Endothelial cell of umbilical vein (primary cell): ENCODE measurements at regions not wholly inside any gene's neighbourhood (a gene's known extent, or its start where the extent isn't known, plus 50 kb on each side); places are given as distances from the start of the nearest gene placed in this dataset.

Experiments
- CTCF ChIP-seq, 2 donors: IDR thresholded peaks; 1 replicate in 1 of 2; 2 replicates in 1 of 2; pipeline ENCODE4 v1.5.1; 2011; ENCODE audit warnings: low read length in 2 of 2, mild to moderate bottlenecking in 2 of 2, moderate library complexity in 2 of 2, control low read depth in 1 of 2, inconsistent platforms in 1 of 2, low read depth in 1 of 2; ENCODE audit not compliant: insufficient read depth in 1 of 2; ENCODE audit errors: extremely low read depth in 1 of 2
- EZH2 ChIP-seq: IDR thresholded peaks from 2 replicates; pipeline ENCODE4 v1.6.1; 2012; ENCODE audit warnings: borderline replicate concordance, low read depth, mild to moderate bottlenecking, moderate library complexity, low read length, inconsistent platforms; ENCODE audit not compliant: severe bottlenecking
- FOS ChIP-seq: IDR thresholded peaks from 2 replicates; pipeline ENCODE4 v1.6.1; 2011; ENCODE audit warnings: mild to moderate bottlenecking, low read length, moderate library complexity, borderline replicate concordance; ENCODE audit not compliant: insufficient read depth
- GATA2 ChIP-seq: IDR thresholded peaks from 2 replicates; pipeline ENCODE4 v1.7.0; 2011; ENCODE audit warnings: low read depth, mild to moderate bottlenecking, moderate library complexity, mixed read lengths, low read length; ENCODE audit not compliant: insufficient read length, insufficient read depth
- JUN ChIP-seq: IDR thresholded peaks from 2 replicates; pipeline ENCODE4 v1.6.1; 2011; ENCODE audit warnings: borderline replicate concordance, low read depth; ENCODE audit not compliant: insufficient read length, insufficient read depth
- MAX ChIP-seq: IDR thresholded peaks from 2 replicates; pipeline ENCODE4 v1.6.1; 2011; ENCODE audit not compliant: insufficient read depth, insufficient read length
- MYC ChIP-seq: IDR thresholded peaks from one replicate; pipeline ENCODE4 v1.6.1; 2011; ENCODE audit warnings: mild to moderate bottlenecking, low read depth, low read length
- POLR2A ChIP-seq: IDR thresholded peaks from 2 replicates; pipeline ENCODE4 v1.6.1; 2012; ENCODE audit warnings: low read depth, mild to moderate bottlenecking, control low read depth, low read length
- POLR2AphosphoS5 ChIP-seq: IDR thresholded peaks from 2 replicates; pipeline ENCODE4 v1.6.1; 2012; ENCODE audit warnings: low read depth, mild to moderate bottlenecking, control low read depth, low read length, moderate library complexity; ENCODE audit not compliant: insufficient read depth

GRCh38 chr1:169031566-169032224 is 74.8 kb upstream of the ATP1B1 start:
- TF ChIP-seq POLR2A, result no peak
- TF ChIP-seq CTCF (IDR thresholded peaks at IDR 0.05; ENCODE audit: extremely low read depth in 1 of 2, insufficient read depth in 1 of 2, low read depth in 1 of 2, low read length in 2 of 2), result no peak
- no peak for TF ChIP-seq POLR2AphosphoS5
- no peak for TF ChIP-seq MAX
- TF ChIP-seq EZH2, result no peak
- TF ChIP-seq MYC, result no peak
- no peak for TF ChIP-seq GATA2
- no peak for TF ChIP-seq JUN
- TF ChIP-seq FOS, result no peak
